ENCODE measurements at regions not wholly inside any gene's neighbourhood (a gene's known extent, or its start where the extent isn't known, plus 50 kb on each side); places are given as distances from the start of the nearest gene placed in this dataset.

DNA sequence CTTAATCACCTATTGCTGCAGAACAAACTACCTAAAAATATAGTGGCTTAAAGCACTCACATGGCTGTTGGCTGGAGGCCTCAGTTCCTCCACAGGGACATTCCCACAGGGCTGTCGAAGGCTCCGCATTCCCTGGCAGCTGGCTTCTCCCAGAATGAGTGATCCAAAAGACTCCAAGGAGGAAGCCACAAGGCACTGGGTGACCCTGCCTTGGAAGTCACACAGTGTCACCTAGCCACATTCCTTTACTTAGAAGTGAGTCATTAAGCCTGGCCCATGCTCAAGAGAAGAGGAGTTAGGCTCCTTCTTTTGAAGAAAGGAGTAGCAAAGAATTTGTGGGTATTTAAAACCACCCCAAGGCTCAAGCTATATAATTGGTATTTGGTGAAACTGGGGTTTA is 63.9 kb upstream of the MAP1LC3B2 start:
- ChIA-PET POLR2A (no interaction called here), CTCF (interaction anchor here (1.6 kb wide), 1 partner anchor 36 kb away, joined by 3 read pairs; no protein-coding TSS in a partner anchor)
- DNase-seq (ENCODE audit: extremely low spot score), result no peak
- no peak for TF ChIP-seq CTCF (IDR thresholded peaks at IDR 0.05; ENCODE audit: control extremely low read depth, extremely low read depth, low read depth, missing control alignments)

- CTCF ChIA-PET, result no interaction called here
- DNase-seq (ENCODE audit: extremely low spot score), result no peak
- no peak for TF ChIP-seq CTCF (IDR thresholded peaks at IDR 0.05; ENCODE audit: control extremely low read depth, extremely low read depth, low read depth, missing control alignments)
- POLR2A ChIA-PET, result no interaction called here
Observed at GRCh38 chr12:116497051-116497591, 62.1 kb upstream of the MAP1LC3B2 start.

DNA sequence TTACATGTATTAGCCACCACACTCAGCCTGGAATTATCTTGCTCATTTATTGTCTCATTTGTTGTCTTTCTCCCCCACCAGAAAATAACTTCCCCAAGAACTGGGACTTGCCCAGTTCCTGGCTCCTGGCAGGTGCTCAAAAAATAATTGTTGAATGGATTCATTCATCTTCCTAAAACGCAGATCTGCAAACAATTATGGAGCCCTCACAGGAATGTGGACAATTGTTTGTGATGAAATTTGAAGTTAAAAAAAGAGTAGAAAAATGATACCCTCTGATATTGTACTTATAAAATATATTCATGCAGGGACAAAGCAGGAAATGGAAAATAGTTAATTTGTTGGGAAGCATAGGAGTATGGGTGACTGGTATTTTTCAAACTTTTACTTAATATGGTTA is 60.7 kb upstream of the MAP1LC3B2 start:
- POLR2A ChIA-PET, result no interaction called here
- no peak for DNase-seq (ENCODE audit: extremely low spot score)
- CTCF ChIA-PET, result no interaction called here
- TF ChIP-seq CTCF (IDR thresholded peaks at IDR 0.05; ENCODE audit: control extremely low read depth, extremely low read depth, low read depth, missing control alignments), result no peak

DNA sequence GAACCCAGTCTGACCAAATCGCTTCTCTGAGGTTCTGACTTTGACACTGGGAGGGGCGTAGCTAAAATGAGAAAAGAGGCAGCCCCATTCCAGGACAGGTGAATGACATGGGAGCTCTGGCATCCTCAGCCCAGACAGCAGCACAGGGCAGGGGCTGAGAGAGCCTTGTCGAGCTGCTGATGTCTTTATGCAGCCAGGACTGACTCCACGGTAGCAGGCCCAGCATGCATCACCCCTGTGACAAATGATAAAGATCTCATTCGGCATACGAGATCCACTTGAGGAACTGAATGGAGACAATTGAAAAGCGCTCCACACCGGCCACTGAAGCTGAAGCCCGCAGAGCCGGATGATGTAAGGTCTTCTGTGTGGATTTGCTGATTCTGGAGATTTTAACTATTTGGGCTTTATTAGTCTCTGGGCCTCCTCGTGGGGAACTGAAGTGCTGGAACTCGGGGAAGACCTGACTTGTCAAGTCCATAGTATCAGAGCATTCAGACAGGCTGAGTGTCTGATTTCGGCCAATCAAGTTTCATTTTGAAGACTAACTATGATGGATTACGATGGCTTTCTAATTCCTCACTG is 56.9 kb upstream of the MAP1LC3B2 start:
- ChIA-PET CTCF (no interaction called here), POLR2A (no interaction called here)
- TF ChIP-seq CTCF (IDR thresholded peaks at IDR 0.05; ENCODE audit: control extremely low read depth, extremely low read depth, low read depth, missing control alignments), result no peak
- DNase-seq (ENCODE audit: extremely low spot score), result no peak

DNA sequence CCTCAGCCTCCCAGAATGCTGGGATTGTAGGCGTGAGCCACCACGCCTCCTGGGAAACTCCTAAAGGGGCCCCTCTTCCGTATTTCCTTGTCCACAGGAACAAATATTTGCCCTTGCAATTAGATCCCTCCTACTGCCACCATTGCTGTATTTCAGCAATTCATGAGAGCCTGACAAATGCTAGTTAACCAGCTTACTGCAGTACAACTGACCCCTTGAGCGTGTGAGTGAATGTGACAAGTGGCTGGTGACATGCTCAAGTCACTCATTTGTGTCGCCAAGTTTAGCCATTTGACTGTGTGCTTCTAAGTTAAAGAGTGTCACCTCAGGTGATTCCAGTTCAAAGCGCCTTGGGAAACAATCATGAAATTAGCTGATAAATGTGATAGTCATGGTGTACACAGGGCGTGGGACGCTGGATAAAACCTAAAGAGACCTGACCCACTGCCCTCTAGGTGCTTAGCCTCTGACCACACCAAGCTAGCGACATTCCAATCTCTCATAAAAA is 56.1 kb upstream of the MAP1LC3B2 start:
- POLR2A ChIA-PET, result no interaction called here
- CTCF ChIA-PET, result no interaction called here
- DNase-seq (ENCODE audit: extremely low spot score), result no peak
- no peak for TF ChIP-seq CTCF (IDR thresholded peaks at IDR 0.05; ENCODE audit: control extremely low read depth, extremely low read depth, low read depth, missing control alignments)

DNA sequence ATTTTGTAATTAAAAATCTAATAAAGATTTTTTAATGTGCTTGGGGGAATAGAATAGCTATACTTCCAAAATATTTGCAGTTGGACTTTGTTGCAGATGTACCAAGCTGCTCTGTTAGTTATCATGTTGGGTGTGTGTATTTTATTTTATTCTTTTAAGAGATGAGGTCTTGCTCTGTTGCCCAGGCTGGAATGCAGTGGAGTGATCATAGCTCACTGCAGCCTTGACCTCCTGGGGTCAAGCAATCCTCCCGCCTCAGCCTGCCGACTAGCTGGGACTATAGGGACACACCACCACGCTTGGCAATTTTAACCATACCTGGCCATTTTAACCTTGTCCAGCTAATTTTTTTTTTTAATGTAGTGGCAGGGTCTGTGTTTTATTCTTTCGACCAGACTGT is 54.7 kb upstream of the MAP1LC3B2 start:
- CTCF ChIA-PET, result interaction anchor here (0.9 kb wide), 1 partner anchor 616 kb away, joined by 3 read pairs; no protein-coding TSS in a partner anchor
- no peak for DNase-seq (ENCODE audit: extremely low spot score)
- POLR2A ChIA-PET, result no interaction called here
- TF ChIP-seq CTCF (IDR thresholded peaks at IDR 0.05; ENCODE audit: control extremely low read depth, extremely low read depth, low read depth, missing control alignments), result no peak

Measured in GM10248 (cell line).